Effector memory CD4-positive, alpha-beta T cell (primary cell): ENCODE measurements at regions not wholly inside any gene's neighbourhood (a gene's known extent, or its start where the extent isn't known, plus 50 kb on each side); places are given as distances from the start of the nearest gene placed in this dataset.

Experiments
- DNase-seq, 3 donors: peaks; one replicate each; pipeline ENCODE4 v3.0.0-alpha.2; 2020
- H3K27ac ChIP-seq: 2 replicates; pipeline ENCODE4 v1.7.0; 2013; ENCODE audit warnings: mild to moderate bottlenecking, low read length, moderate library complexity; ENCODE audit not compliant: insufficient read depth, poor library complexity, severe bottlenecking
- H3K27me3 ChIP-seq: replicated peaks from 2 replicates; pipeline ENCODE4 v1.7.0; 2013; ENCODE audit warnings: mild to moderate bottlenecking, low read length; ENCODE audit not compliant: insufficient read depth, control insufficient read depth, poor library complexity, severe bottlenecking
- H3K36me3 ChIP-seq: 2 replicates; pipeline ENCODE4 v1.7.0; 2013; ENCODE audit warnings: mild to moderate bottlenecking, low read length, moderate library complexity; ENCODE audit not compliant: control insufficient read depth, insufficient read depth
- H3K4me1 ChIP-seq: 2 replicates; pipeline ENCODE4 v1.7.0; 2013; ENCODE audit warnings: low read length, mild to moderate bottlenecking; ENCODE audit not compliant: control insufficient read depth, insufficient read depth, poor library complexity, severe bottlenecking
- H3K4me3 ChIP-seq: 2 replicates; pipeline ENCODE4 v1.7.0; 2013; ENCODE audit warnings: low read length, low read depth, mild to moderate bottlenecking; ENCODE audit not compliant: insufficient read depth, poor library complexity, severe bottlenecking
- H3K9me3 ChIP-seq: 2 replicates; pipeline ENCODE4 v1.7.0; 2013; ENCODE audit warnings: mild to moderate bottlenecking, low read length, moderate library complexity; ENCODE audit not compliant: control insufficient read depth

DNA sequence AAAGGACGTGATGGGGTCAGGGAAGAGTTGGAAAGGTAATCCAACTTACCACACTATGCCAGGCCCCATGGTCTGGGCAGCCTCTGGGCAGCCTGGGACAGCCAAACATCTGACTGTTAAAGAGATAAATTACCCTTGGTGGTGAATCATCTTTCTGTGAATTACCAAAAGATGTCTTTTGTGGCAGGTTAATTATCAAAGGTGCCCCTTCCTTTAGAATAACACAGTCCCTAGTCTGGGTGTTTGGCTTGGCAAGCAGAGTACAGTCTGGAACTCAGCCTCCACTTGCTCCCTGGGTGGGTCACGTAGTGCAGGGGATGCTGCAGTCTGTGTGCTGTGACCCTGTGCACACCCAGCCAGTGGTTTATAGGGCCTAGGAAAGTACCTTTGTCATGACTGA lies 113.1 kb downstream of the ZNF621 start:
- Histone ChIP-seq H3K4me3 (no peak overlapping the region), H3K27me3 (no peaks in the 10 kb centered on the region), H3K27ac (no peak overlapping the region), H3K36me3 (no peaks in the 10 kb centered on the region), H3K9me3 (no peaks in the 10 kb centered on the region), H3K4me1 (no peaks in the 10 kb centered on the region)
- DNase-seq: no peak

DNA sequence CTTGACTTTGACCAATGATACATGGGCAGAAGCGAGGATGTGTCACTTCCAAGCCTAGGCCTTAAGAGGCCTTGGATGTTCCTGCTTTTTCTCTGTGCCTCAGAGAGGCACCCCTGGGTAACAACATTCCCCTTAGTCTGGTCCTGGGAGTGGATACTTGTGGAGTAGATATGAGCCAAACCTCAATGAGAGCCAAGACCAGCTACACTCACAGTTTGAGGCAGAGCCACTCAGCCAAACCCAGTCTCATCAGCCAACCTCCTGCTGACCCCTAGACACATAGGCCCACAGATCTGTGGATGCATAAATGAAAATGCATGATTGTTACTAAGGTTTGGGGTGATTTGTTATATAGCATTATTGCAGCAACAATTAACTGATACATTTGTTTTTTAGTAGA lies 114.2 kb downstream of the ZNF621 start:
- H3K27ac ChIP-seq: no peak overlapping the region
- DNase-seq: no peak

DNA sequence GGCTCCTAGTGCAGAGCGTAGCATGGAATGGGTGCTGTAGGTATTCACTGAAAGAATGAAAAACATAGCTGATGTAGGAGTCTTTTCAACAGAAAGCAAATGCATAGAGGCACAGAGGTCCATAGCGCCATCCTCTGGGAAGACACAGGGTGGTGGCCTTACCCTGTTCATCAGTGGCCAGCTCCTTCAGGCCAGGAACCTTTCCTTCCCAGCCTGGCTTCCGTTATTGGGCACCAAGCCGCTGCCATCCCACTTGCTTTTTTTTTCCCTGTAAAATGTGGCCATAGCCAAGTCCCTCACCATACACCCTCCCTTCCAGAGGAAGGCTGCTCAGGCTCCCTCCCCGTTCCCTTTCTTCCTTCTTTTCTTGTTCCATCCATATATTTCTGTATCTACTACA lies 118.1 kb downstream of the ZNF621 start:
- DNase-seq: no peak
- H3K9me3 ChIP-seq: no peaks in the 10 kb centered on the region
- H3K36me3 ChIP-seq: no peaks in the 10 kb centered on the region
- no peaks in the 10 kb centered on the region for H3K27me3 ChIP-seq
- no peak overlapping the region for H3K4me3 ChIP-seq
- H3K4me1 ChIP-seq: no peaks in the 10 kb centered on the region
- no peak overlapping the region for H3K27ac ChIP-seq

More for the DNA sequence above, 114.2 kb downstream of the ZNF621 start:
- no peak overlapping the region for H3K4me3 ChIP-seq
- H3K27me3 ChIP-seq: no peaks in the 10 kb centered on the region
- H3K4me1 ChIP-seq: no peaks in the 10 kb centered on the region
- no peaks in the 10 kb centered on the region for H3K36me3 ChIP-seq
- H3K9me3 ChIP-seq: no peaks in the 10 kb centered on the region

DNA sequence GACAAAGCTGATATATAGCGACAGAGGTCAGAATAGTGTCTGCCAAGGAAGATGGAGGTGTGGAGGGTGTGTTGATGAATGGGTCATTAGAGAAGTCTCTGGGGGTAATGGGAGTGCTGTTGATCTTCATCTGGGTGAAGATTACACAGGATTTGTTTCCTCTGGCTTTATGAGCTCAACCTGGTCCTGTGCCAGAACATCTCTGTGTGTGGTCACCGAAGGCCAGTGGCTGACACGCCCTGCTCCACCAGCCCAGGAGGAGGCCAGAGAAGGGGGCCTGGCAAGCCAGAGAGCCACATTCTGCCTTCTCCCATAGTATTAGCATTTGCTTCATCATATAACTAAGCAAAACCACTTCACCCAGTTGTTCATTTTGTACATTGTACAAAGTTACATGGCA lies 121.1 kb downstream of the ZNF621 start:
- H3K27ac ChIP-seq: no peak overlapping the region
- H3K4me1 ChIP-seq: no peaks in the 10 kb centered on the region
- H3K36me3 ChIP-seq: no peaks in the 10 kb centered on the region
- H3K9me3 ChIP-seq: no peaks in the 10 kb centered on the region
- DNase-seq: no peak
- no peak overlapping the region for H3K4me3 ChIP-seq
- H3K27me3 ChIP-seq: no peaks in the 10 kb centered on the region

DNA sequence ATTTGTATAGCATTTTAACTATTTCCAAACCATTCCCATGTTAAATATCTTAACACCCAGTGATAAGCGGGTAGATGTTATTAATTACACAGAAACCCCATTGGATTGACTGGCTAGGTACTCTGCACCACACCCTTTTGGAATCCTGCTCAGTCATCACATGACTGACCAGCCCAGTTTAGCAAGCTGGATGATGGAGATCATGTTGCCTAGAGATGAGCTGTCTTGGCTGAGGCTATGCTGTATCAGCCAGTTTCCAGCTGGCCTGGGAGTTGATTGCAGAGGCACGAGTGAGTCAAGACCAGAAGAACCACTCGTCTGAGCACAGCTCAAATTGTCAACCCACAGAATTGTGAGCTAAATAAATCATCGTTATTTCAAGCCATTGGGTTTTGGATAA lies 124.6 kb downstream of the ZNF621 start:
- no peaks in the 10 kb centered on the region for H3K9me3 ChIP-seq
- H3K36me3 ChIP-seq: no peaks in the 10 kb centered on the region
- DNase-seq: no peak
- H3K4me1 ChIP-seq: no peaks in the 10 kb centered on the region
- no peak overlapping the region for H3K27ac ChIP-seq
- H3K4me3 ChIP-seq: no peak overlapping the region
- no peaks in the 10 kb centered on the region for H3K27me3 ChIP-seq

DNA sequence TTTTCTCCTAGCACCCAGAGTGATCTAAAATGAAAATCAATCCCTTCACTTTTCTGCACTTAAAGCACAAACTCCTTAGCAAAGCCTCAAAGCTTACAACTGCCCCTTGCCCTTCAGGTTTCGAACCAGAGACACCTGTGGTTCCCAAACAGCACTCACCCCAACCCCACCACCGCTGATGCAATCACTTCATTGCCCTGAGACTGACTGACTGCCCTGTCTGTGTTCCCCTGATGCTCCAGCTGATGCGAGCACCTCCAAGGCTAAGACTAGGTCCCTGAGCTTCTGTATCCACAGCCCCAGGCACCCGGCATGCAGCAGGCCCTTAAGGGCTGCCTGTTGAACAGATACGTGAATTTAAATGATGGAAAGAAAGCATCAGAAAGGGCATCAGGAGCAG lies 127.3 kb downstream of the ZNF621 start:
- Histone ChIP-seq H3K4me3 (no peak overlapping the region), H3K9me3 (no peaks in the 10 kb centered on the region), H3K4me1 (no peaks in the 10 kb centered on the region), H3K36me3 (no peaks in the 10 kb centered on the region), H3K27ac (no peak overlapping the region), H3K27me3 (no peaks in the 10 kb centered on the region)
- DNase-seq: no peak

DNA sequence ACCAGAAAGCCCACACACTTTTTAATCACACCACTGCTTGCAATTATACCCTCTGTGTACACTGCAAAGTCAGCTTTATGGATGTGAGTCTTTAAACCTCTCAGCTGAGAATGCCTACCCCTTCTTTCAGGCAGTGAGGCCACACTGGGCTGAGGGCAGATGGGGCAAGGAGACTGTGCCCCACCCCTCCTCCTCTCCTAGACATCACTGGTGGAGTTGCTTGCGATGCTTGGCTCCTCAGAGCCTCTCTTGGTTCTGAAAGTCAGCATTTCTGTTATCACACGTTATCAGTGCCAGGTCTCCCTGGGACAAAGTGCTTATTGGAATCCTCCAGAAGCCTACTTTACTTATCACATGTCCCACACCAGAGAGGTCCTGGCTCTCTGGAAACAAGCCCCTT lies 128.2 kb downstream of the ZNF621 start:
- Histone ChIP-seq H3K9me3 (no peaks in the 10 kb centered on the region), H3K4me1 (no peaks in the 10 kb centered on the region)

DNA sequence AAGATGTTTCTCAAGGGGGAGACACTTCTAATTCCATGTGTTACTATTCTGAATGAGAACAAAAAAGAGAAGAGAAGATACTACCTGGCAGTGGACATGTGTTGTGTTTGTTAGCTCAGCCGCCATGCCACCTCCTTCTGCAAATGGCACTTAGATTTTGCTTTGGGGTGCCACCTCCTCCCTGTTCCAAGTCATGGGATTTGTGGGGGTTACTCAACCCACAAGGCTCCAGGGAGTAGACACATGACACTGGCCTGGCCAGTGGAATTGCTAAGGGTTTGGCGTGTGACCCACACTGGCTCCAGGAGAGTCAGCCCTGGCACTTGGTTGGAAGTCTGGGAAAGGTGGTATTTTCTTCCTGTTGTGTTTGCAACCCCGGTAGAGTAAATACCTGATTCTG lies 129.1 kb downstream of the ZNF621 start:
- H3K27me3 ChIP-seq: no peaks in the 10 kb centered on the region
- no peak overlapping the region for H3K4me3 ChIP-seq
- no peak for DNase-seq
- no peak overlapping the region for H3K27ac ChIP-seq
- H3K4me1 ChIP-seq: no peaks in the 10 kb centered on the region
- H3K9me3 ChIP-seq: no peaks in the 10 kb centered on the region
- no peaks in the 10 kb centered on the region for H3K36me3 ChIP-seq

More for the DNA sequence above, 128.2 kb downstream of the ZNF621 start:
- Histone ChIP-seq H3K4me3 (no peak overlapping the region), H3K27me3 (no peaks in the 10 kb centered on the region), H3K27ac (no peak overlapping the region), H3K36me3 (no peaks in the 10 kb centered on the region)
- DNase-seq: no peak

DNA sequence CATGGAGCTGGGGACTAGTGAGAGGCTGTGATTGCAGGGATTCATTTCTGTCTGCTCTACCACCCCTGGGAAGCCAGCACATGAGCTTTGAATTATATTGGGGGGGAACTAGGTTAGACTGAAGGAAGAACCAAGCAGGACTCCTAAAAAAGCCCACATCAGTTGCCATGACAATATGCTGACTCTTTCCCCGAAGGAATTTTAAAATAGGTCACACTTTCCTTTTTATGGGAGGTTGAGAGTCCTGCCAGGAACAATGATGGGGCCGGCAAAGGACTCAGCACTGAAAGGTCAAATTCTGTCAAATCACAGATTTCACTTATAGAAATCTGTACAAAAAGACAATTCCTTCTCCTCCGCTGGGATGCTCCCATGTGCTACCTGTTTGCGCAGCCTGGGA lies 130.8 kb downstream of the ZNF621 start:
- H3K4me1 ChIP-seq: no peaks in the 10 kb centered on the region
- H3K9me3 ChIP-seq: no peaks in the 10 kb centered on the region

DNA sequence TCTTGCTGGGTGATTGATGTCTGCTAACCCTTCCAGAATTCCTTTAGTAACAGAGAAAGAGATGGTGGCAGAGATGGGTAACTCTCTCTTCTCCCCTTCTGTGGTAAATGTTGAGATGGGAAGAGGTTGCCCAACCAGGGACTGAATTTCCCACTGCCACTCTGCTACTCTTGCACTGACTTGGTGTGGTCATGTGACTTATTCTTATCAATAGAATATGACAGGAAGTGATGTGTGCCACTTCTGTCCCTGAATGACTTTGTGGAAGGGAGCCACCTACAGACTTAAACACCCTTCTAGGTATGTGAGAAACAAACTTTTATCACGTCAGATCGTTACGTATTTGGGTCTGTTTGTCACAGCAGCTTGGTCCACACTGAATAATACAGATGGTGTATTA lies 132.9 kb downstream of the ZNF621 start:
- no peak for DNase-seq
- Histone ChIP-seq H3K36me3 (no peaks in the 10 kb centered on the region), H3K9me3 (no peaks in the 10 kb centered on the region), H3K27me3 (no peaks in the 10 kb centered on the region), H3K4me1 (no peaks in the 10 kb centered on the region), H3K27ac (no peak overlapping the region), H3K4me3 (no peak overlapping the region)

More for the DNA sequence above, 130.8 kb downstream of the ZNF621 start:
- Histone ChIP-seq H3K27ac (no peak overlapping the region), H3K36me3 (no peaks in the 10 kb centered on the region), H3K27me3 (no peaks in the 10 kb centered on the region), H3K4me3 (no peak overlapping the region)
- no peak for DNase-seq

DNA sequence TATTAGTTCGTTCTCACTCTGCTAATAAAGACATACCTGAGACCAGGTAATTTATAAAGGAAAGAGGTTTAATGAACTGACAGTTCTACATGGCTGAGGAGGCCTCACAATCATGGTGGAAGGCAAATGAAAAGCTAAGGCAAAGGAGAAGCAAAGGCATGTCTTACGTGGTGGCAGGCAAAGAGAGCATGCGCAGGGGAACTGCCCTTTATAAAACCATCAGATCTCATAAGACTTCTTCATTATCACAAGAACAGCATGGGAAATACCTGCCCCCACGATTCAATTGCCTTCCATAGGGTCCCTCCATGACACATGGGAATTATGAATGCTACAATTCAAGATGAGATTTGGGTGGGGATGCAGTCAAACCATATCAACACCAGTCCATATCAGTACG lies 133.5 kb downstream of the ZNF621 start:
- H3K27ac ChIP-seq: no peak overlapping the region
- DNase-seq: no peak
- H3K9me3 ChIP-seq: no peaks in the 10 kb centered on the region
- H3K27me3 ChIP-seq: no peaks in the 10 kb centered on the region
- no peak overlapping the region for H3K4me3 ChIP-seq
- no peaks in the 10 kb centered on the region for H3K4me1 ChIP-seq
- no peaks in the 10 kb centered on the region for H3K36me3 ChIP-seq
